K562 (cell line): ENCODE measurements at regions not wholly inside any gene's neighbourhood (a gene's known extent, or its start where the extent isn't known, plus 50 kb on each side); places are given as distances from the start of the nearest gene placed in this dataset.

Experiments
- ZNF41 ChIP-seq: fragments of 250-450 bp; sonication (Bioruptor Pico); conservative IDR thresholded peaks from 2 replicates; pipeline ENCODE4 v1.4.0; 2020; ENCODE audit warnings: mild to moderate bottlenecking
- TF ChIP-seq, protein P1 (sequence below): fragments of 450-650 bp; IDR thresholded peaks from 2 replicates; pipeline ENCODE4 v1.6.1; 2016; ENCODE audit warnings: low read depth
- TF ChIP-seq, protein P2 (sequence below): fragments of 450-650 bp; IDR thresholded peaks from 2 replicates; pipeline ENCODE4 v1.6.1; 2016; ENCODE audit warnings: mild to moderate bottlenecking, moderate library complexity
- TF ChIP-seq, protein P3 (sequence below): fragments of 250-450 bp; sonication (Bioruptor Pico); IDR thresholded peaks from 2 replicates; pipeline ENCODE4 v1.8.0; 2022; ENCODE audit warnings: inconsistent platforms, mild to moderate bottlenecking, moderate library complexity, borderline replicate concordance

GRCh38 chr20:6384380-6384779 is 261.6 kb upstream of the FERMT1 start (continued):
- TF ChIP-seq, protein P1, sequence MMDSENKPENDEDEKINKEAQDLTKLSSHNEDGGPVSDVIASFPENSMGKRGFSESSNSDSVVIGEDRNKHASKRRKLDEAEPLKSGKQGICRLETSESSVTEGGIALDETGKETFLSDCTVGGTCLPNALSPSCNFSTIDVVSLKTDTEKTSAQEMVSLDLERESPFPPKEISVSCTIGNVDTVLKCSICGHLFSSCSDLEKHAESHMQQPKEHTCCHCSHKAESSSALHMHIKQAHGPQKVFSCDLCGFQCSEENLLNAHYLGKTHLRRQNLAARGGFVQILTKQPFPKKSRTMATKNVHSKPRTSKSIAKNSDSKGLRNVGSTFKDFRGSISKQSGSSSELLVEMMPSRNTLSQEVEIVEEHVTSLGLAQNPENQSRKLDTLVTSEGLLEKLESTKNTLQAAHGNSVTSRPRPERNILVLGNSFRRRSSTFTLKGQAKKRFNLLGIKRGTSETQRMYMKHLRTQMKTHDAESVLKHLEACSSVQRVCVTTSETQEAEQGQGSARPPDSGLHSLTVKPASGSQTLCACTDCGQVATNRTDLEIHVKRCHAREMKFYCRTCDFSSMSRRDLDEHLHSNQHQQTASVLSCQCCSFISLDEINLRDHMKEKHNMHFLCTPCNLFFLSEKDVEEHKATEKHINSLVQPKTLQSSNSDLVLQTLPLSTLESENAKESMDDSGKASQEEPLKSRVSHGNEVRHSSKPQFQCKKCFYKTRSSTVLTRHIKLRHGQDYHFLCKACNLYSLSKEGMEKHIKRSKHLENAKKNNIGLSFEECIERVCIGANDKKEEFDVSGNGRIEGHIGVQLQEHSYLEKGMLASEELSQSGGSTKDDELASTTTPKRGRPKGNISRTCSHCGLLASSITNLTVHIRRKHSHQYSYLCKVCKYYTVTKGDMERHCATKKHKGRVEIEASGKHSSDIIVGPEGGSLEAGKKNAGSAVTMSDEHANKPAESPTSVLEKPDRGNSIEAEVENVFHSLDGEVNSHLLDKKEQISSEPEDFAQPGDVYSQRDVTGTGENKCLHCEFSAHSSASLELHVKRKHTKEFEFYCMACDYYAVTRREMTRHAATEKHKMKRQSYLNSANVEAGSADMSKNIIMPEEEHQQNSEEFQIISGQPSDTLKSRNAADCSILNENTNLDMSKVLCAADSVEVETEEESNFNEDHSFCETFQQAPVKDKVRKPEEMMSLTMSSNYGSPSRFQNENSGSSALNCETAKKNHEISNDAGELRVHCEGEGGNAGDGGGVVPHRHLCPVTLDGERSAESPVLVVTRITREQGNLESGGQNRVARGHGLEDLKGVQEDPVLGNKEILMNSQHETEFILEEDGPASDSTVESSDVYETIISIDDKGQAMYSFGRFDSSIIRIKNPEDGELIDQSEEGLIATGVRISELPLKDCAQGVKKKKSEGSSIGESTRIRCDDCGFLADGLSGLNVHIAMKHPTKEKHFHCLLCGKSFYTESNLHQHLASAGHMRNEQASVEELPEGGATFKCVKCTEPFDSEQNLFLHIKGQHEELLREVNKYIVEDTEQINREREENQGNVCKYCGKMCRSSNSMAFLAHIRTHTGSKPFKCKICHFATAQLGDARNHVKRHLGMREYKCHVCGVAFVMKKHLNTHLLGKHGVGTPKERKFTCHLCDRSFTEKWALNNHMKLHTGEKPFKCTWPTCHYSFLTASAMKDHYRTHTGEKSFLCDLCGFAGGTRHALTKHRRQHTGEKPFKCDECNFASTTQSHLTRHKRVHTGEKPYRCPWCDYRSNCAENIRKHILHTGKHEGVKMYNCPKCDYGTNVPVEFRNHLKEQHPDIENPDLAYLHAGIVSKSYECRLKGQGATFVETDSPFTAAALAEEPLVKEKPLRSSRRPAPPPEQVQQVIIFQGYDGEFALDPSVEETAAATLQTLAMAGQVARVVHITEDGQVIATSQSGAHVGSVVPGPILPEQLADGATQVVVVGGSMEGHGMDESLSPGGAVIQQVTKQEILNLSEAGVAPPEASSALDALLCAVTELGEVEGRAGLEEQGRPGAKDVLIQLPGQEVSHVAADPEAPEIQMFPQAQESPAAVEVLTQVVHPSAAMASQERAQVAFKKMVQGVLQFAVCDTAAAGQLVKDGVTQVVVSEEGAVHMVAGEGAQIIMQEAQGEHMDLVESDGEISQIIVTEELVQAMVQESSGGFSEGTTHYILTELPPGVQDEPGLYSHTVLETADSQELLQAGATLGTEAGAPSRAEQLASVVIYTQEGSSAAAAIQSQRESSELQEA: no peak
- no peak for TF ChIP-seq ZNF41 (CRISPR knock-in tag)
- TF ChIP-seq, protein P2, sequence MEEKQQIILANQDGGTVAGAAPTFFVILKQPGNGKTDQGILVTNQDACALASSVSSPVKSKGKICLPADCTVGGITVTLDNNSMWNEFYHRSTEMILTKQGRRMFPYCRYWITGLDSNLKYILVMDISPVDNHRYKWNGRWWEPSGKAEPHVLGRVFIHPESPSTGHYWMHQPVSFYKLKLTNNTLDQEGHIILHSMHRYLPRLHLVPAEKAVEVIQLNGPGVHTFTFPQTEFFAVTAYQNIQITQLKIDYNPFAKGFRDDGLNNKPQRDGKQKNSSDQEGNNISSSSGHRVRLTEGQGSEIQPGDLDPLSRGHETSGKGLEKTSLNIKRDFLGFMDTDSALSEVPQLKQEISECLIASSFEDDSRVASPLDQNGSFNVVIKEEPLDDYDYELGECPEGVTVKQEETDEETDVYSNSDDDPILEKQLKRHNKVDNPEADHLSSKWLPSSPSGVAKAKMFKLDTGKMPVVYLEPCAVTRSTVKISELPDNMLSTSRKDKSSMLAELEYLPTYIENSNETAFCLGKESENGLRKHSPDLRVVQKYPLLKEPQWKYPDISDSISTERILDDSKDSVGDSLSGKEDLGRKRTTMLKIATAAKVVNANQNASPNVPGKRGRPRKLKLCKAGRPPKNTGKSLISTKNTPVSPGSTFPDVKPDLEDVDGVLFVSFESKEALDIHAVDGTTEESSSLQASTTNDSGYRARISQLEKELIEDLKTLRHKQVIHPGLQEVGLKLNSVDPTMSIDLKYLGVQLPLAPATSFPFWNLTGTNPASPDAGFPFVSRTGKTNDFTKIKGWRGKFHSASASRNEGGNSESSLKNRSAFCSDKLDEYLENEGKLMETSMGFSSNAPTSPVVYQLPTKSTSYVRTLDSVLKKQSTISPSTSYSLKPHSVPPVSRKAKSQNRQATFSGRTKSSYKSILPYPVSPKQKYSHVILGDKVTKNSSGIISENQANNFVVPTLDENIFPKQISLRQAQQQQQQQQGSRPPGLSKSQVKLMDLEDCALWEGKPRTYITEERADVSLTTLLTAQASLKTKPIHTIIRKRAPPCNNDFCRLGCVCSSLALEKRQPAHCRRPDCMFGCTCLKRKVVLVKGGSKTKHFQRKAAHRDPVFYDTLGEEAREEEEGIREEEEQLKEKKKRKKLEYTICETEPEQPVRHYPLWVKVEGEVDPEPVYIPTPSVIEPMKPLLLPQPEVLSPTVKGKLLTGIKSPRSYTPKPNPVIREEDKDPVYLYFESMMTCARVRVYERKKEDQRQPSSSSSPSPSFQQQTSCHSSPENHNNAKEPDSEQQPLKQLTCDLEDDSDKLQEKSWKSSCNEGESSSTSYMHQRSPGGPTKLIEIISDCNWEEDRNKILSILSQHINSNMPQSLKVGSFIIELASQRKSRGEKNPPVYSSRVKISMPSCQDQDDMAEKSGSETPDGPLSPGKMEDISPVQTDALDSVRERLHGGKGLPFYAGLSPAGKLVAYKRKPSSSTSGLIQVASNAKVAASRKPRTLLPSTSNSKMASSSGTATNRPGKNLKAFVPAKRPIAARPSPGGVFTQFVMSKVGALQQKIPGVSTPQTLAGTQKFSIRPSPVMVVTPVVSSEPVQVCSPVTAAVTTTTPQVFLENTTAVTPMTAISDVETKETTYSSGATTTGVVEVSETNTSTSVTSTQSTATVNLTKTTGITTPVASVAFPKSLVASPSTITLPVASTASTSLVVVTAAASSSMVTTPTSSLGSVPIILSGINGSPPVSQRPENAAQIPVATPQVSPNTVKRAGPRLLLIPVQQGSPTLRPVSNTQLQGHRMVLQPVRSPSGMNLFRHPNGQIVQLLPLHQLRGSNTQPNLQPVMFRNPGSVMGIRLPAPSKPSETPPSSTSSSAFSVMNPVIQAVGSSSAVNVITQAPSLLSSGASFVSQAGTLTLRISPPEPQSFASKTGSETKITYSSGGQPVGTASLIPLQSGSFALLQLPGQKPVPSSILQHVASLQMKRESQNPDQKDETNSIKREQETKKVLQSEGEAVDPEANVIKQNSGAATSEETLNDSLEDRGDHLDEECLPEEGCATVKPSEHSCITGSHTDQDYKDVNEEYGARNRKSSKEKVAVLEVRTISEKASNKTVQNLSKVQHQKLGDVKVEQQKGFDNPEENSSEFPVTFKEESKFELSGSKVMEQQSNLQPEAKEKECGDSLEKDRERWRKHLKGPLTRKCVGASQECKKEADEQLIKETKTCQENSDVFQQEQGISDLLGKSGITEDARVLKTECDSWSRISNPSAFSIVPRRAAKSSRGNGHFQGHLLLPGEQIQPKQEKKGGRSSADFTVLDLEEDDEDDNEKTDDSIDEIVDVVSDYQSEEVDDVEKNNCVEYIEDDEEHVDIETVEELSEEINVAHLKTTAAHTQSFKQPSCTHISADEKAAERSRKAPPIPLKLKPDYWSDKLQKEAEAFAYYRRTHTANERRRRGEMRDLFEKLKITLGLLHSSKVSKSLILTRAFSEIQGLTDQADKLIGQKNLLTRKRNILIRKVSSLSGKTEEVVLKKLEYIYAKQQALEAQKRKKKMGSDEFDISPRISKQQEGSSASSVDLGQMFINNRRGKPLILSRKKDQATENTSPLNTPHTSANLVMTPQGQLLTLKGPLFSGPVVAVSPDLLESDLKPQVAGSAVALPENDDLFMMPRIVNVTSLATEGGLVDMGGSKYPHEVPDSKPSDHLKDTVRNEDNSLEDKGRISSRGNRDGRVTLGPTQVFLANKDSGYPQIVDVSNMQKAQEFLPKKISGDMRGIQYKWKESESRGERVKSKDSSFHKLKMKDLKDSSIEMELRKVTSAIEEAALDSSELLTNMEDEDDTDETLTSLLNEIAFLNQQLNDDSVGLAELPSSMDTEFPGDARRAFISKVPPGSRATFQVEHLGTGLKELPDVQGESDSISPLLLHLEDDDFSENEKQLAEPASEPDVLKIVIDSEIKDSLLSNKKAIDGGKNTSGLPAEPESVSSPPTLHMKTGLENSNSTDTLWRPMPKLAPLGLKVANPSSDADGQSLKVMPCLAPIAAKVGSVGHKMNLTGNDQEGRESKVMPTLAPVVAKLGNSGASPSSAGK: no peak
- TF ChIP-seq, protein P3, sequence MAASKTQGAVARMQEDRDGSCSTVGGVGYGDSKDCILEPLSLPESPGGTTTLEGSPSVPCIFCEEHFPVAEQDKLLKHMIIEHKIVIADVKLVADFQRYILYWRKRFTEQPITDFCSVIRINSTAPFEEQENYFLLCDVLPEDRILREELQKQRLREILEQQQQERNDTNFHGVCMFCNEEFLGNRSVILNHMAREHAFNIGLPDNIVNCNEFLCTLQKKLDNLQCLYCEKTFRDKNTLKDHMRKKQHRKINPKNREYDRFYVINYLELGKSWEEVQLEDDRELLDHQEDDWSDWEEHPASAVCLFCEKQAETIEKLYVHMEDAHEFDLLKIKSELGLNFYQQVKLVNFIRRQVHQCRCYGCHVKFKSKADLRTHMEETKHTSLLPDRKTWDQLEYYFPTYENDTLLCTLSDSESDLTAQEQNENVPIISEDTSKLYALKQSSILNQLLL: no peak
